GM13976 (cell line): ENCODE measurements at regions not wholly inside any gene's neighbourhood (a gene's known extent, or its start where the extent isn't known, plus 50 kb on each side); places are given as distances from the start of the nearest gene placed in this dataset.

ENCODE experiments used
- DNase-seq: peaks from one replicate; pipeline ENCODE4 v3.0.0; 2012; ENCODE audit warnings: low spot score
- in situ Hi-C: fragments of 300-500 bp; cut with MboI; formaldehyde crosslinking; loops from one replicate; pipeline ENCODE4 v1.12.0; 2022; ENCODE audit warnings: low sequenced_read_pairs, mixed read lengths, inconsistent platforms; ENCODE audit not compliant: unreplicated experiment
- TF ChIP-seq, protein P1 (sequence below): IDR thresholded peaks from 2 replicates; pipeline ENCODE4 v1.5.1; 2012; ENCODE audit warnings: borderline replicate concordance, mild to moderate bottlenecking; ENCODE audit not compliant: insufficient read depth; ENCODE audit errors: extremely low read depth, missing control alignments, control extremely low read depth

DNA sequence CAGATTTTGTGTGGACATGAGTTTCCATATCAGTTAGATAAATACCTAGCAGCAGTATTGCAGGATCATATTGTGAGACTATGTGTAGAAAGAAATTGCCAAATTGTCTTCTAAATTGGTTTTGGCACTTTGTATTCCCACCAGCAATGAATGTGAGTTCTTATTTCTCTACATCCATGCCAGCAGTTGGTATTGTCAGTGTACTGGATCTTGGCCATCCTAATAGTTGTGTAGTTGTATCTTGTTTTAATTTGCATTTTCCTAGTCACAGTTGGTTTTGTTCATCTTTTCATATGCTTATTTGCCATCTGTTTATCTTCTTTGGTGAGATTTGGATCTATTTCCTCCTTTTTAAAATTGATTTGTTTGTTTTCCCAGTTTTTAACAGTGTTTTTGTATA, 154.7 kb upstream of the HCRTR2 start:
- no peak for DNase-seq
- TF ChIP-seq, protein P1, sequence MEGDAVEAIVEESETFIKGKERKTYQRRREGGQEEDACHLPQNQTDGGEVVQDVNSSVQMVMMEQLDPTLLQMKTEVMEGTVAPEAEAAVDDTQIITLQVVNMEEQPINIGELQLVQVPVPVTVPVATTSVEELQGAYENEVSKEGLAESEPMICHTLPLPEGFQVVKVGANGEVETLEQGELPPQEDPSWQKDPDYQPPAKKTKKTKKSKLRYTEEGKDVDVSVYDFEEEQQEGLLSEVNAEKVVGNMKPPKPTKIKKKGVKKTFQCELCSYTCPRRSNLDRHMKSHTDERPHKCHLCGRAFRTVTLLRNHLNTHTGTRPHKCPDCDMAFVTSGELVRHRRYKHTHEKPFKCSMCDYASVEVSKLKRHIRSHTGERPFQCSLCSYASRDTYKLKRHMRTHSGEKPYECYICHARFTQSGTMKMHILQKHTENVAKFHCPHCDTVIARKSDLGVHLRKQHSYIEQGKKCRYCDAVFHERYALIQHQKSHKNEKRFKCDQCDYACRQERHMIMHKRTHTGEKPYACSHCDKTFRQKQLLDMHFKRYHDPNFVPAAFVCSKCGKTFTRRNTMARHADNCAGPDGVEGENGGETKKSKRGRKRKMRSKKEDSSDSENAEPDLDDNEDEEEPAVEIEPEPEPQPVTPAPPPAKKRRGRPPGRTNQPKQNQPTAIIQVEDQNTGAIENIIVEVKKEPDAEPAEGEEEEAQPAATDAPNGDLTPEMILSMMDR = no peak
- in situ Hi-C loops = no loop called here

DNA sequence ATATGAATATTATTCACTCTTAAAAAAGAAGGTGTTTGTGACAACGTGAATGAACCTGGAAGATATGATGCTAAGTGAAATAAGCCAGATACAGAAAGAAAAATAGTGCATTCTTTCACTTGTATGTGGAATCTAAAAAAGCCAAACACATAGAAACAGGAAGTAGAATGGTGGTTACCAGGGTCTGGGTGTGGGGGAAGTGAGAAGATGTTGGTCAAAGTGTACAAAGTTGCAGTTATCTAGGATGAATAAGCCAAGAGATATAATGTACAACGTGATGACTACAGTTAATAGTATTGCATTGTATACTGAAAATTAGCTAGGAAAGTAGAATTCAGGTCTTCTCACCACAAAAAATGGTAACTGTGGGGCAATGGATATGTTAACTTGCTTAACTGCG, 151.1 kb upstream of the HCRTR2 start:
- in situ Hi-C loops = no loop called here
- no peak for DNase-seq
- TF ChIP-seq, protein P1 = no peak

DNA sequence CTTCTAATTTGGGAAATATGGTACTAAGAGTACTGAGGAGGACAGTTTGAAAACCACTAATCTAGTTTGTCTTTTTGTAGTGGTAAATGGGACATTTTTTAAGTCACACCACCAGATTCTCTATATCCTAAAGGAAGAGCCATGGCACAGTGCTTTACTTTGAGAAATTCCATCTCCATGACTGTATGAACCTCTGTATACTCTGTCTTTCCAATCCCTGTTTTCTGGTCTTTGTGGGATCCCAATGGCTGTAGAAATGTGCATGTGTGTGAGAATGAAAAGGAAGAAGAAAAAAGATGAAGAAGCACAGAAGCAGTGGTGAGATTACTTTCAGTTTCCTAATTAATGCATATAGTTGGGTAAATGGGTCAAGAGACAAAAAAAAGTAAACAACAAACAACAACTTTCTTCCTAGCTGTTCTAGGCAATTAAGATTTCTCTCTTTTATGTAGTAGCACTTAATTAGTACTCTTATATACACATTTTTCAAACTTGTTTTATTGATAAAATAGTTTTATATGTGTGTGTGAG, 141.2 kb upstream of the HCRTR2 start:
- TF ChIP-seq, protein P1 = no peak
- DNase-seq = no peak
- in situ Hi-C loops = no loop called here

DNA sequence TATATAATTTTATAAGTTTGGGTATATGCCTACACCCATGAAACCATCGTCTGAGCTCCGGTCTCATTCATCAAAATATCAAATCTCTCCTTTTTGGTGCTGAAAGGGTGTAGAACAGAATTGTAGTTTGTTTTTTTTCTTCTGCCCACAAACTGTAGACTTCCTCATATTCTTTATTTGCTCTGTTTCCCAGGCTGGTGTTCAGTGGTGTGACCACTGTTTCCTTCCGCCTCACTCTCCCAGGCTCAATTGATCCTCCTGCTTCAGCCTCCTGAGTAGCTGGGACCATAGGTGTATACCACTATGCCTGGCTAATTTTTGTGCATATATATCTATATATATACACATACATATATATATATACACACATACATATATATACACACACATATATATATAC, 139.6 kb upstream of the HCRTR2 start:
- no peak for DNase-seq
- TF ChIP-seq, protein P1 = no peak
- in situ Hi-C loops = no loop called here

DNA sequence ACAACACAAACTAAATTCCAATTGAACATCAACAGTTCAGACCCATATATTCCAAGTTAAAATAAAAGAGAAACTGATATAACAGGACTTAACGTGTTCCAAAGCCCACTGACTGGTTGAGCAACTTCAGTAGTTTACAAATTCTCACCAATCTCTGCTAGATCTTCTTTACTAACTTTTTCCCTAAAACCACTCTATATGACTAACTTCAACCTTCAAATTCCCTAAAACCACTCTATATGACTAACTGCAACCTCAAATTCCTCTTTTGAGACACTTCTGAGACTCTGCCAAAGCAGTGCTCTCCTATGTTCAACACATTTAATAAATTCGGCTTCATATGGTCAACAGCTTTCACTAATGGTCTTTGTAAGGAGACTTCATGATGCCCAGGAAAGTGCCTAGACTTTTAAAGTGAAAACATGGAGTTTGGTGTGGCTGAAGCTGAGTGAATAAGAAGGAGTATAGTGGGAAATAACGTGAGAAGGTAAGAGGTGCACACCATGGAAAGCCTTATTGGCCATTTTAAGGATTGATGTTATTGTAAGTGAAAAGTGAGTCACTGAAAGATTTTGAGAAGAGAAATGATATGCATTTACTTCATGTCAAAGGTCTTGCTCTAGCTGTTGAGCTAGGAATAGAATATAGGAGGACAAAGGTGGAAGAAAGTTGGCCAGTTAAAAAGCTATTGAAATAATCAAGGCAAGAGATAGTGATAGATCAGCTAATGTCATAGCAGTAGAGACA, 134.0 kb upstream of the HCRTR2 start:
- in situ Hi-C loops = no loop called here
- no peak for DNase-seq

DNA sequence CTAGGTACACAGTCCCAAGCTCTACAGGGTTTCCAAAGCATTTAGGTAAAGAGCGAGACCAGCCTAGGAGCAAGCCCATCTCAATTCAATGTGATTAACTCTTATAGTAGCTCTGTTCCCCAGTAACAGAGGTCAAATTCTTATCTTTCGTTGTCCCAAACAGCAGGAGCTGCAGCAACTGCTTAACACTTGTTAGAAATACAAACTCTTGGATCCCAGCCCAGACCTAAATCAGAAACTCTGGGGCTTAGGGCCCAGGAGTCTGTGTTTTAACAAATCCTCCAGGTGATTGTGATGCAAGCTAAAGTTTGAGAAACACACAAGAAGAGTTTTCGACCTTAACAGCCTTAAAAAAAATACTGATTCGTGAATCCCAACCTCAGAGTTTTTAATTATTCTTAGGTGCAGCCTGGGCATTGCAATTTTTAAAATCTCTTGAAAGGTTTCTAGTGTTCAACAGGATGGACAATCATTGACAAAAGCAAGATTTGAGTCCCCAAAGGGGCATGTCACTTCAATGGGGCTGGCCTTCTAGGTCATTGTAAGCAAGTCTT, 127.4 kb upstream of the HCRTR2 start:
- DNase-seq = no peak
- TF ChIP-seq, protein P1 = no peak
- in situ Hi-C loops = no loop called here

More for the DNA sequence above, 134.0 kb upstream of the HCRTR2 start:
- TF ChIP-seq, protein P1 = no peak
